Kidney (tissue), 13 donors: ENCODE measurements at regions not wholly inside any gene's neighbourhood (a gene's known extent, or its start where the extent isn't known, plus 50 kb on each side); places are given as distances from the start of the nearest gene placed in this dataset.

Source experiments
- DNase-seq, 5 donors: peaks; one replicate each; pipeline ENCODE4 v3.0.0-alpha.2; 2013 to 2020
- FAIRE-seq: peaks from 2 replicates; lab custom pipeline; 2012; peaks lifted over from hg19 to GRCh38; lab: Jason Lieb, UNC
- H3K27ac ChIP-seq, 2 donors: one replicate each; pipeline ENCODE4 v1.7.0; 2013; ENCODE audit warnings: low read depth in 2 of 2, low read length in 2 of 2, inconsistent platforms in 1 of 2
- H3K27me3 ChIP-seq: one replicate; pipeline ENCODE4 v1.7.1; 2013; ENCODE audit warnings: low read length, inconsistent platforms; ENCODE audit not compliant: control insufficient read depth, insufficient read depth
- H3K36me3 ChIP-seq, 3 donors: one replicate each; pipeline versions ENCODE4 v1.7.0 to v1.7.1; 2013; ENCODE audit warnings: low read length in 3 of 3, control low read depth in 1 of 3, inconsistent platforms in 1 of 3; ENCODE audit not compliant: insufficient read depth in 3 of 3, control insufficient read depth in 2 of 3
- H3K4me1 ChIP-seq, 3 donors: one replicate each; pipeline versions ENCODE4 v1.7.0 to v1.7.1; 2013; ENCODE audit warnings: low read length in 3 of 3, inconsistent platforms in 1 of 3, low read depth in 1 of 3; ENCODE audit not compliant: control insufficient read depth in 2 of 3, insufficient read depth in 2 of 3
- H3K4me3 ChIP-seq, 3 donors: one replicate each; pipeline versions ENCODE4 v1.7.0 to v1.8.1; 2013; ENCODE audit warnings: low read length in 3 of 3, control low read depth in 1 of 3, inconsistent platforms in 1 of 3
- H3K9ac ChIP-seq, 3 donors: one replicate each; pipeline versions ENCODE4 v1.7.0 to v1.7.1; 2013; ENCODE audit warnings: low read length in 3 of 3, control low read depth in 1 of 3, inconsistent platforms in 1 of 3
- H3K9me3 ChIP-seq, 3 donors: one replicate each; pipeline versions ENCODE4 v1.7.0 to v1.7.1; 2013; ENCODE audit warnings: low read length in 3 of 3, control low read depth in 1 of 3, inconsistent platforms in 1 of 3; ENCODE audit not compliant: control insufficient read depth in 2 of 3, insufficient read depth in 1 of 3
- CTCF ChIP-seq: IDR thresholded peaks from 3 replicates; pipeline ENCODE4 v1.5.1; 2012; ENCODE audit warnings: mild to moderate bottlenecking, moderate library complexity, borderline replicate concordance; ENCODE audit not compliant: insufficient read depth; ENCODE audit errors: extremely low read depth
- intact Hi-C: fragments of 100-400 bp; cut with DNase I; formaldehyde crosslinking; loops from one replicate; pipeline ENCODE4 v1.11.1; 2022
- donor health status: control.
- donor health status: control.
- donor health status: control.
- donor health status: control.
- donor health status: control.
- donor health status: DM: yes; HTN: yes; CAD: no.
- donor health status: Normal renal cell carcinoma (clear cell type).

GRCh38 chr9:129383019-129383560 is 205.0 kb upstream of the IER5L start:
- Histone ChIP-seq H3K9me3 (no peaks in the 10 kb centered on the region), H3K27me3 (no peaks in the 10 kb centered on the region), H3K27ac (peak overlapping the region; percentile 96 to 97), H3K9ac (peak overlapping the region in 2 of 3 donors; percentile 43 to 84), H3K36me3 (no peaks in the 10 kb centered on the region), H3K4me3 (peak overlapping the region in 2 of 3 donors; percentile 32 to 59), H3K4me1 (peaks cover 0 to 12% (median 6%) of the 10 kb centered on the region in 3 donors)
- FAIRE-seq: no peak
- peak; percentile 84 to 93 (median 90) for DNase-seq
- peak; percentile 0 for TF ChIP-seq CTCF
- intact Hi-C loops: no loop called here

- peak overlapping the region in 1 of 3 donors; percentile 59 for H3K4me3 ChIP-seq
- TF ChIP-seq CTCF: no peak
- no peaks in the 10 kb centered on the region for H3K36me3 ChIP-seq
- no peaks in the 10 kb centered on the region for H3K27me3 ChIP-seq
- intact Hi-C loops: no loop called here
- H3K9me3 ChIP-seq: no peaks in the 10 kb centered on the region
- no peak for FAIRE-seq
- H3K4me1 ChIP-seq: peaks cover 0 to 15% (median 6%) of the 10 kb centered on the region in 3 donors
- peak overlapping the region; percentile 90 to 97 for H3K27ac ChIP-seq
- H3K9ac ChIP-seq: peak overlapping the region in 1 of 3 donors; percentile 84
- DNase-seq: peak in 2 of 5 donors; percentile 77 to 80
Measured at GRCh38 chr9:129382281-129383018, 204.4 kb upstream of the IER5L start.

- Histone ChIP-seq H3K27ac (peak overlapping the region in 1 of 2 donors; percentile 45), H3K4me1 (peaks cover 0 to 15% (median 6%) of the 10 kb centered on the region in 3 donors), H3K9ac (no peak overlapping the region), H3K27me3 (no peaks in the 10 kb centered on the region), H3K4me3 (no peak overlapping the region), H3K9me3 (no peaks in the 10 kb centered on the region), H3K36me3 (no peaks in the 10 kb centered on the region)
- TF ChIP-seq CTCF: no peak
- DNase-seq (peak in 1 of 5 donors; percentile 68), FAIRE-seq (no peak)
- intact Hi-C loops: no loop called here
Measured at GRCh38 chr9:129381481-129381957, 203.5 kb upstream of the IER5L start.
